SK-N-SH (cell line): ENCODE measurements at regions not wholly inside any gene's neighbourhood (a gene's known extent, or its start where the extent isn't known, plus 50 kb on each side); places are given as distances from the start of the nearest gene placed in this dataset.
A peak's percentile ranks its signal among the peaks of the same experiment; 100 is the strongest.

Experiments
- CTCF ChIA-PET: fragments of 300-600, 350-600 bp; formaldehyde crosslinking; extraction: SDS; loops from one replicate; lab custom pipeline; 2021; lab: Yijun Ruan, JAX
- POLR2A ChIA-PET: fragments of 350-600 bp; sonication (Branson Sonifier 250); formaldehyde crosslinking; extraction: SDS; loops from one replicate; lab custom pipeline; 2020; ENCODE audit warnings: antibody characterized with exemption, inconsistent platforms; lab: Yijun Ruan, JAX
- DNase-seq: peaks from one replicate; pipeline ENCODE4 v3.0.0; 2012
- H2AFZ ChIP-seq: fragments of 200-600 bp; sonication (generic); 2 replicates; pipeline ENCODE4 v1.8.1; 2016; ENCODE audit warnings: antibody characterized with exemption, mild to moderate bottlenecking, low read depth
- H3F3A ChIP-seq: fragments of 200-600 bp; sonication (generic); replicated peaks from 2 replicates; pipeline ENCODE3; 2016; ENCODE audit warnings: antibody characterized with exemption, mild to moderate bottlenecking; ENCODE audit not compliant: insufficient read depth
- H3K27ac ChIP-seq, 2 experiments: fragments of 200-500 bp in 1 of 2; fragments of 200-600 bp in 1 of 2; sonication (Bioruptor generic) in 1 of 2; sonication (generic), shearing (Covaris generic) in 1 of 2; 2 replicates each; pipeline versions ENCODE4 v1.5.1 to v1.6.1; 2014 to 2016; ENCODE audit warnings: low read depth in 2 of 2, inconsistent platforms in 1 of 2, low read length in 1 of 2, mild to moderate bottlenecking in 1 of 2, mixed read lengths in 1 of 2
- H3K27me3 ChIP-seq: fragments of 200-600 bp; sonication (generic), shearing (Covaris generic); 2 replicates; pipeline ENCODE4 v1.6.1; 2016; ENCODE audit warnings: mixed run types; ENCODE audit not compliant: insufficient read depth
- H3K36me3 ChIP-seq, 2 experiments: fragments of 200-500 bp in 1 of 2; fragments of 200-600 bp in 1 of 2; sonication (Bioruptor generic) in 1 of 2; sonication (generic) in 1 of 2; replicated peaks in 1 of 2; 2 replicates each; pipeline versions ENCODE3 to v1.5.1; 2014 to 2016; ENCODE audit warnings: low read length in 1 of 2, mild to moderate bottlenecking in 1 of 2; ENCODE audit not compliant: insufficient read depth in 2 of 2, control insufficient read depth in 1 of 2
- H3K4me1 ChIP-seq, 2 experiments: fragments of 200-500 bp in 1 of 2; fragments of 200-600 bp in 1 of 2; sonication (Bioruptor generic) in 1 of 2; sonication (generic), shearing (Covaris generic) in 1 of 2; 2 replicates each; pipeline versions ENCODE4 v1.5.1 to v1.6.1; 2014 to 2016; ENCODE audit warnings: low read depth in 1 of 2, low read length in 1 of 2, mixed run types in 1 of 2; ENCODE audit not compliant: insufficient read depth in 2 of 2, control insufficient read depth in 1 of 2
- H3K4me2 ChIP-seq: fragments of 200-600 bp; sonication (generic), shearing (Covaris generic); 2 replicates; pipeline ENCODE4 v1.6.1; 2017; ENCODE audit warnings: mixed run types
- H3K4me3 ChIP-seq, 2 experiments: fragments of 200-500 bp in 1 of 2; fragments of 200-600 bp in 1 of 2; sonication (Bioruptor generic) in 1 of 2; sonication (generic), shearing (Covaris generic) in 1 of 2; 2 replicates each; pipeline versions ENCODE4 v1.5.1 to v1.8.1; 2014 to 2016; ENCODE audit warnings: low read depth in 2 of 2, inconsistent platforms in 1 of 2, low read length in 1 of 2, mild to moderate bottlenecking in 1 of 2, mixed read lengths in 1 of 2, moderate library complexity in 1 of 2
- H3K79me2 ChIP-seq: fragments of 200-600 bp; sonication (generic); 2 replicates; pipeline ENCODE4 v1.8.1; 2017; ENCODE audit warnings: mild to moderate bottlenecking; ENCODE audit not compliant: insufficient read depth
- H3K9ac ChIP-seq: fragments of 200-600 bp; sonication (generic); 2 replicates; pipeline ENCODE4 v1.6.1; 2017; ENCODE audit warnings: mixed run types
- H3K9me2 ChIP-seq: fragments of 200-600 bp; sonication (generic); 2 replicates; pipeline ENCODE4 v1.6.1; 2017; ENCODE audit warnings: mixed run types
- H3K9me3 ChIP-seq: fragments of 200-600 bp; sonication (generic); 2 replicates; pipeline ENCODE4 v1.6.1; 2017; ENCODE audit warnings: mixed run types, mild to moderate bottlenecking, moderate library complexity
- H4K20me1 ChIP-seq: fragments of 200-600 bp; sonication (generic); 2 replicates; pipeline ENCODE4 v1.6.1; 2017; ENCODE audit warnings: mild to moderate bottlenecking, mixed run types; ENCODE audit not compliant: insufficient read depth
- CTCF ChIP-seq: fragments of 200-600 bp; sonication (generic); IDR thresholded peaks from 2 replicates; pipeline ENCODE4 v1.6.1; 2017; ENCODE audit warnings: antibody characterized with exemption, mild to moderate bottlenecking, moderate library complexity
- ELF1 ChIP-seq: IDR thresholded peaks from 2 replicates; pipeline ENCODE4 v1.4.0; 2012
- EZH2phosphoT487 ChIP-seq: fragments of 200-600 bp; sonication (generic); IDR thresholded peaks from 2 replicates; pipeline ENCODE4 v1.6.1; 2017; ENCODE audit warnings: low read depth, mixed run types, mild to moderate bottlenecking, antibody characterized with exemption, moderate library complexity, borderline replicate concordance
- GABPA ChIP-seq: IDR thresholded peaks from 2 replicates; pipeline ENCODE4 v1.4.0; 2012; ENCODE audit warnings: low read depth, mild to moderate bottlenecking
- JUND ChIP-seq: IDR thresholded peaks from 2 replicates; pipeline ENCODE4 v1.4.0; 2012
- MEF2A ChIP-seq: IDR thresholded peaks from 2 replicates; pipeline ENCODE4 v1.4.0; 2012; ENCODE audit warnings: low read depth, borderline replicate concordance
- MXI1 ChIP-seq: IDR thresholded peaks from 2 replicates; pipeline ENCODE4 v1.6.1; 2012; ENCODE audit warnings: mild to moderate bottlenecking, low read depth, low read length, improper control_type of control experiment
- NRF1 ChIP-seq: IDR thresholded peaks from 2 replicates; pipeline ENCODE4 v1.6.1; 2012; ENCODE audit warnings: low read depth, mild to moderate bottlenecking, low read length
- POLR2AphosphoS5 ChIP-seq: IDR thresholded peaks from 2 replicates; pipeline ENCODE4 v1.6.1; 2012; ENCODE audit warnings: low read depth, low read length
- RCOR1 ChIP-seq: fragments of 150-350 bp; IDR thresholded peaks from 2 replicates; pipeline ENCODE4 v1.6.1; 2017; ENCODE audit warnings: antibody characterized with exemption, low read length
- SMC3 ChIP-seq: IDR thresholded peaks from 2 replicates; pipeline ENCODE4 v1.6.1; 2012; ENCODE audit warnings: low read depth, low read length, improper control_type of control experiment
- TAF1 ChIP-seq: IDR thresholded peaks from 2 replicates; pipeline ENCODE4 v1.6.1; 2012; ENCODE audit warnings: low read depth, mild to moderate bottlenecking, low read length, moderate library complexity, borderline replicate concordance
- TEAD4 ChIP-seq: IDR thresholded peaks from 2 replicates; pipeline ENCODE4 v1.4.0; 2012; ENCODE audit warnings: mild to moderate bottlenecking, borderline replicate concordance; ENCODE audit not compliant: insufficient read depth
- USF2 ChIP-seq: fragments of 150-350 bp; IDR thresholded peaks from 2 replicates; pipeline ENCODE4 v1.6.1; 2017; ENCODE audit warnings: antibody characterized with exemption, low read length, low read depth, borderline replicate concordance
- ZBTB33 ChIP-seq: IDR thresholded peaks from 2 replicates; pipeline ENCODE4 v1.4.0; 2012; ENCODE audit warnings: low read depth, borderline replicate concordance
- WGBS: methylation state at CpG from one replicate; pipeline ENCODE4 v1.1.6; 2017; ENCODE audit warnings: low lambda C conversion rate; 5-methylcytosine and 5-hydroxymethylcytosine counted together

- TF ChIP-seq ELF1 (no peak), CTCF (no peak), SMC3 (no peak), MEF2A (no peak), JUND (no peak), RCOR1 (no peak), TAF1 (no peak)
Observed at GRCh38 chr22:19644314-19645223, 69.7 kb upstream of the SEPTIN5 start (continued).

- H3K27ac ChIP-seq, result no peak overlapping the region
- no peak overlapping the region for H3K4me2 ChIP-seq
- no peak overlapping the region for H3K4me3 ChIP-seq
- H3K9ac ChIP-seq, result no peak overlapping the region
- H3K9me3 ChIP-seq, result peaks cover 11% of the 10 kb centered on the region; the same call in 1 of the 2 replicates
- peak; percentile 8 for DNase-seq
- H3K79me2 ChIP-seq, result no peaks in the 10 kb centered on the region
- H4K20me1 ChIP-seq, result no peaks in the 10 kb centered on the region
- 31% methylated on average over 6 of the region's 6 CpGs for WGBS
- TF ChIP-seq ZBTB33, result no peak
- no peak for TF ChIP-seq NRF1
- no peak for TF ChIP-seq TEAD4
- no peak for TF ChIP-seq EZH2phosphoT487
- no peak for TF ChIP-seq POLR2AphosphoS5
- no peak for TF ChIP-seq MXI1
- no peak for TF ChIP-seq USF2
- TF ChIP-seq TAF1, result no peak
- TF ChIP-seq RCOR1, result no peak
- no peak for TF ChIP-seq GABPA
- no peaks in the 10 kb centered on the region for H3F3A ChIP-seq
- ChIA-PET POLR2A (no interaction called here), CTCF (interaction anchor here (0.8 to 4.0 kb wide), 6 partner anchors 13 to 85 kb away, joined by 3 to 26 read pairs (median 5); no protein-coding TSS in a partner anchor)
- no peaks in the 10 kb centered on the region for H3K9me2 ChIP-seq
- no peaks in the 10 kb centered on the region for H3K36me3 ChIP-seq
- no peak overlapping the region for H2AFZ ChIP-seq
- no peaks in the 10 kb centered on the region; the same call in 1 of the 2 replicates for H3K27me3 ChIP-seq
- H3K4me1 ChIP-seq, result peaks cover 0 to 3% of the 10 kb centered on the region in 2 experiments; a peak in 1 of 4 replicates
Observed at GRCh38 chr22:19645391-19645790, 68.9 kb upstream of the SEPTIN5 start.
